ENCODE measurements at regions not wholly inside any gene's neighbourhood (a gene's known extent, or its start where the extent isn't known, plus 50 kb on each side); places are given as distances from the start of the nearest gene placed in this dataset.

DNA sequence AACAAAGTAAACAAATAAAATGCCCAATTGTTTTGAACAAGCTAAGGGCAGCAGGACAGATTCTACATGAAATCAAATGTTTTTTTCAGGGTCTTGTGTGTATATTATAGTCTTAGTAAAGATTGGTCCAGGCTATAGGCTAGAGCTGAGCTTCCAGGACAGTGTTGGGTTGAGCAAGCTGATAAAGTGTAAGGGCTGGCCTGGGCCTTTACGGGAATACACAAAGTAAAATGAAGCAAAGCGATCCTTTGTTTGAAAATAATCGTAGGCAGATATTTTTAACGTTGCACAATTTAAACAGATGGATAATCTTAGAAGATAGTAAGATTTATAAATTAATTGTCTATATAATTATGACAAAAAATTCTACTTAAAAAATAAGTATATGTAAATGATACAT lies 1204.6 kb downstream of the OTOL1 start:
- Histone ChIP-seq H3K9ac (ENCODE audit: low read length) (no peak overlapping the region), H3K79me2 (ENCODE audit: insufficient read depth, low read length) (no peaks in the 10 kb centered on the region), H2AFZ (ENCODE audit: low read depth, low read length) (no peak overlapping the region), H3K4me3 (ENCODE audit: insufficient read depth, low read depth, low read length) (no peak overlapping the region), H3K36me3 (ENCODE audit: insufficient read depth, low read length) (no peaks in the 10 kb centered on the region), H3K27ac (ENCODE audit: low read depth, low read length) (no peak overlapping the region), H3K9me3 (ENCODE audit: insufficient read depth, low read depth, low read length) (no peaks in the 10 kb centered on the region), H4K20me1 (ENCODE audit: insufficient read depth, low read length) (no peaks in the 10 kb centered on the region), H3K27me3 (ENCODE audit: insufficient read depth, low read length) (no peaks in the 10 kb centered on the region), H3K4me2 (ENCODE audit: low read length) (no peak overlapping the region), H3K4me1 (ENCODE audit: insufficient read depth, low read length) (no peaks in the 10 kb centered on the region)
- no peak for DNase-seq (ENCODE audit: low read depth)
- no peak overlapping the region for H3K4me3 Mint-ChIP-seq (ENCODE audit: unreplicated experiment)
- no peaks in the 10 kb centered on the region for H3K4me1 Mint-ChIP-seq (ENCODE audit: low read depth, unreplicated experiment)
- TF ChIP-seq, protein P1, sequence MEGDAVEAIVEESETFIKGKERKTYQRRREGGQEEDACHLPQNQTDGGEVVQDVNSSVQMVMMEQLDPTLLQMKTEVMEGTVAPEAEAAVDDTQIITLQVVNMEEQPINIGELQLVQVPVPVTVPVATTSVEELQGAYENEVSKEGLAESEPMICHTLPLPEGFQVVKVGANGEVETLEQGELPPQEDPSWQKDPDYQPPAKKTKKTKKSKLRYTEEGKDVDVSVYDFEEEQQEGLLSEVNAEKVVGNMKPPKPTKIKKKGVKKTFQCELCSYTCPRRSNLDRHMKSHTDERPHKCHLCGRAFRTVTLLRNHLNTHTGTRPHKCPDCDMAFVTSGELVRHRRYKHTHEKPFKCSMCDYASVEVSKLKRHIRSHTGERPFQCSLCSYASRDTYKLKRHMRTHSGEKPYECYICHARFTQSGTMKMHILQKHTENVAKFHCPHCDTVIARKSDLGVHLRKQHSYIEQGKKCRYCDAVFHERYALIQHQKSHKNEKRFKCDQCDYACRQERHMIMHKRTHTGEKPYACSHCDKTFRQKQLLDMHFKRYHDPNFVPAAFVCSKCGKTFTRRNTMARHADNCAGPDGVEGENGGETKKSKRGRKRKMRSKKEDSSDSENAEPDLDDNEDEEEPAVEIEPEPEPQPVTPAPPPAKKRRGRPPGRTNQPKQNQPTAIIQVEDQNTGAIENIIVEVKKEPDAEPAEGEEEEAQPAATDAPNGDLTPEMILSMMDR (IDR thresholded peaks at IDR 0.05; ENCODE audit: insufficient read depth, low read depth, low read length): no peak
- TF ChIP-seq EZH2 (IDR thresholded peaks at IDR 0.05; ENCODE audit: insufficient read depth, low read length): no peak
- no peaks in the 10 kb centered on the region for H3K9me3 Mint-ChIP-seq (ENCODE audit: unreplicated experiment)
- no peak overlapping the region for H3K27ac Mint-ChIP-seq (ENCODE audit: unreplicated experiment)
- no peaks in the 10 kb centered on the region for H3K27me3 Mint-ChIP-seq (ENCODE audit: low read depth, unreplicated experiment)
- H3K36me3 Mint-ChIP-seq (ENCODE audit: low read depth, unreplicated experiment): no peaks in the 10 kb centered on the region
- FAIRE-seq: no peak

GRCh38 chr3:162702768-162703385 lies 1206.3 kb downstream of the OTOL1 start:
- Histone ChIP-seq H2AFZ (ENCODE audit: low read depth, low read length) (no peak overlapping the region), H3K27me3 (ENCODE audit: insufficient read depth, low read length) (no peaks in the 10 kb centered on the region), H3K79me2 (ENCODE audit: insufficient read depth, low read length) (no peaks in the 10 kb centered on the region), H3K4me3 (ENCODE audit: insufficient read depth, low read depth, low read length) (no peak overlapping the region), H3K9ac (ENCODE audit: low read length) (no peak overlapping the region), H4K20me1 (ENCODE audit: insufficient read depth, low read length) (no peaks in the 10 kb centered on the region), H3K4me2 (ENCODE audit: low read length) (no peak overlapping the region), H3K36me3 (ENCODE audit: insufficient read depth, low read length) (no peaks in the 10 kb centered on the region), H3K9me3 (ENCODE audit: insufficient read depth, low read depth, low read length) (no peaks in the 10 kb centered on the region), H3K27ac (ENCODE audit: low read depth, low read length) (no peak overlapping the region), H3K4me1 (ENCODE audit: insufficient read depth, low read length) (no peaks in the 10 kb centered on the region)
- H3K36me3 Mint-ChIP-seq (ENCODE audit: low read depth, unreplicated experiment): no peaks in the 10 kb centered on the region
- no peak for TF ChIP-seq EZH2 (IDR thresholded peaks at IDR 0.05; ENCODE audit: insufficient read depth, low read length)
- TF ChIP-seq, protein P1 (IDR thresholded peaks at IDR 0.05; ENCODE audit: insufficient read depth, low read depth, low read length): no peak
- no peak overlapping the region for H3K27ac Mint-ChIP-seq (ENCODE audit: unreplicated experiment)
- H3K4me1 Mint-ChIP-seq (ENCODE audit: low read depth, unreplicated experiment): no peaks in the 10 kb centered on the region
- no peaks in the 10 kb centered on the region for H3K9me3 Mint-ChIP-seq (ENCODE audit: unreplicated experiment)
- DNase-seq (ENCODE audit: low read depth) (no peak), FAIRE-seq (no peak)
- H3K27me3 Mint-ChIP-seq (ENCODE audit: low read depth, unreplicated experiment): no peaks in the 10 kb centered on the region
- no peak overlapping the region for H3K4me3 Mint-ChIP-seq (ENCODE audit: unreplicated experiment)

- Histone ChIP-seq H2AFZ (ENCODE audit: low read depth, low read length) (no peak overlapping the region), H3K79me2 (ENCODE audit: insufficient read depth, low read length) (no peaks in the 10 kb centered on the region), H3K4me2 (ENCODE audit: low read length) (no peak overlapping the region), H3K27me3 (ENCODE audit: insufficient read depth, low read length) (no peaks in the 10 kb centered on the region), H3K27ac (ENCODE audit: low read depth, low read length) (no peak overlapping the region), H3K9ac (ENCODE audit: low read length) (no peak overlapping the region), H3K9me3 (ENCODE audit: insufficient read depth, low read depth, low read length) (no peaks in the 10 kb centered on the region), H3K36me3 (ENCODE audit: insufficient read depth, low read length) (no peaks in the 10 kb centered on the region), H4K20me1 (ENCODE audit: insufficient read depth, low read length) (no peaks in the 10 kb centered on the region), H3K4me3 (ENCODE audit: insufficient read depth, low read depth, low read length) (no peak overlapping the region), H3K4me1 (ENCODE audit: insufficient read depth, low read length) (no peaks in the 10 kb centered on the region)
- Mint-ChIP-seq H3K4me3 (ENCODE audit: unreplicated experiment) (no peak overlapping the region), H3K9me3 (ENCODE audit: unreplicated experiment) (no peaks in the 10 kb centered on the region), H3K27ac (ENCODE audit: unreplicated experiment) (no peak overlapping the region), H3K27me3 (ENCODE audit: low read depth, unreplicated experiment) (no peaks in the 10 kb centered on the region), H3K36me3 (ENCODE audit: low read depth, unreplicated experiment) (no peaks in the 10 kb centered on the region), H3K4me1 (ENCODE audit: low read depth, unreplicated experiment) (no peaks in the 10 kb centered on the region)
- DNase-seq (ENCODE audit: low read depth): no peak
- FAIRE-seq: no peak
- TF ChIP-seq EZH2 (IDR thresholded peaks at IDR 0.05; ENCODE audit: insufficient read depth, low read length): no peak
- TF ChIP-seq, protein P1 (IDR thresholded peaks at IDR 0.05; ENCODE audit: insufficient read depth, low read depth, low read length): no peak
Measured at GRCh38 chr3:162704238-162704637, 1207.6 kb downstream of the OTOL1 start.
